ENCODE measurements at regions not wholly inside any gene's neighbourhood (a gene's known extent, or its start where the extent isn't known, plus 50 kb on each side); places are given as distances from the start of the nearest gene placed in this dataset.

DNA sequence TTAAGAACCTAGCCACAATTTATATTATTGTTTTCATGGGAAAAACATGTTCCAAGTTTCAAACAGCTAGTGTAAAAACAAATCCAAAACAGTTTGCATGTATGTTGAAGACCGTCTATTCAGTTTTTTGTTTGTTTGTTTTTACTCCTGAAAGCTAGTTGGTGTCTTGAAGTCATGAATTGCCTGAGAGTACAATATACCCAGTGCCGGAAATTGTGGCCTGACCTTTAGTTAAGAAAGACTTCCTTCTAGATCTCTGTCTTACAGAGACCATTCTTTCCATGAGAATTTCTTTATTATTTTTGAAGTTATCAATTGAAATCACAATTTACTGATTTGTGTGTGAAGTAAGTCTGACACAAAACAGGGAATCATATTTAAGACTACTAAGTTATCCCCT is 474.8 kb downstream of the KCNJ2 start:
- TF ChIP-seq, protein P1, sequence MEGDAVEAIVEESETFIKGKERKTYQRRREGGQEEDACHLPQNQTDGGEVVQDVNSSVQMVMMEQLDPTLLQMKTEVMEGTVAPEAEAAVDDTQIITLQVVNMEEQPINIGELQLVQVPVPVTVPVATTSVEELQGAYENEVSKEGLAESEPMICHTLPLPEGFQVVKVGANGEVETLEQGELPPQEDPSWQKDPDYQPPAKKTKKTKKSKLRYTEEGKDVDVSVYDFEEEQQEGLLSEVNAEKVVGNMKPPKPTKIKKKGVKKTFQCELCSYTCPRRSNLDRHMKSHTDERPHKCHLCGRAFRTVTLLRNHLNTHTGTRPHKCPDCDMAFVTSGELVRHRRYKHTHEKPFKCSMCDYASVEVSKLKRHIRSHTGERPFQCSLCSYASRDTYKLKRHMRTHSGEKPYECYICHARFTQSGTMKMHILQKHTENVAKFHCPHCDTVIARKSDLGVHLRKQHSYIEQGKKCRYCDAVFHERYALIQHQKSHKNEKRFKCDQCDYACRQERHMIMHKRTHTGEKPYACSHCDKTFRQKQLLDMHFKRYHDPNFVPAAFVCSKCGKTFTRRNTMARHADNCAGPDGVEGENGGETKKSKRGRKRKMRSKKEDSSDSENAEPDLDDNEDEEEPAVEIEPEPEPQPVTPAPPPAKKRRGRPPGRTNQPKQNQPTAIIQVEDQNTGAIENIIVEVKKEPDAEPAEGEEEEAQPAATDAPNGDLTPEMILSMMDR (conservative IDR thresholded peaks at IDR 0.05) = no peak
- TF ChIP-seq ZFX (IDR thresholded peaks at IDR 0.05) = no peak
